ENCODE measurements at regions not wholly inside any gene's neighbourhood (a gene's known extent, or its start where the extent isn't known, plus 50 kb on each side); places are given as distances from the start of the nearest gene placed in this dataset.
"Not testable (repeated sequence)": the region's sequence is repeated elsewhere in the genome, so short reads cannot be mapped to it uniquely, and the experiment has no call there.

- H3K36me3 ChIP-seq (replicated peaks; ENCODE audit: control insufficient read depth, insufficient read depth, low read length); DNase-seq; H3K4me3 ChIP-seq (ENCODE audit: insufficient read depth, low read depth, low read length); H3K27me3 ChIP-seq (ENCODE audit: control insufficient read depth, insufficient read depth, low read length): not testable (repeated sequence)
Measured at GRCh38 chr7:35152059-35152458, 101.8 kb downstream of the TBX20 start.

- H3K36me3 ChIP-seq (replicated peaks; ENCODE audit: control insufficient read depth, insufficient read depth, low read length): not testable (repeated sequence)
Measured at GRCh38 chr7:35148030-35148429, 105.9 kb downstream of the TBX20 start.

GRCh38 chr7:35142125-35142524 lies 104.8 kb upstream of the DPY19L1 start:
- not testable (repeated sequence) for H3K36me3 ChIP-seq (replicated peaks; ENCODE audit: control insufficient read depth, insufficient read depth, low read length); H3K4me3 ChIP-seq (ENCODE audit: insufficient read depth, low read depth, low read length); H3K27me3 ChIP-seq (ENCODE audit: control insufficient read depth, insufficient read depth, low read length); DNase-seq

More at GRCh38 chr7:35148030-35148429, 105.9 kb downstream of the TBX20 start:
- H3K4me3 ChIP-seq (ENCODE audit: insufficient read depth, low read depth, low read length); DNase-seq; H3K27me3 ChIP-seq (ENCODE audit: control insufficient read depth, insufficient read depth, low read length): not testable (repeated sequence)

- not testable (repeated sequence) for DNase-seq; H3K36me3 ChIP-seq (replicated peaks; ENCODE audit: control insufficient read depth, insufficient read depth, low read length); H3K4me3 ChIP-seq (ENCODE audit: insufficient read depth, low read depth, low read length); H3K27me3 ChIP-seq (ENCODE audit: control insufficient read depth, insufficient read depth, low read length)
Measured at GRCh38 chr7:35139281-35139680, 102.0 kb upstream of the DPY19L1 start.

GRCh38 chr7:35133465-35133864 lies 96.2 kb upstream of the DPY19L1 start:
- not testable (repeated sequence) for DNase-seq; H3K36me3 ChIP-seq (replicated peaks; ENCODE audit: control insufficient read depth, insufficient read depth, low read length); H3K4me3 ChIP-seq (ENCODE audit: insufficient read depth, low read depth, low read length); H3K27me3 ChIP-seq (ENCODE audit: control insufficient read depth, insufficient read depth, low read length)

- H3K4me3 ChIP-seq (ENCODE audit: insufficient read depth, low read depth, low read length); DNase-seq; H3K27me3 ChIP-seq (ENCODE audit: control insufficient read depth, insufficient read depth, low read length); H3K36me3 ChIP-seq (replicated peaks; ENCODE audit: control insufficient read depth, insufficient read depth, low read length): not testable (repeated sequence)
Measured at GRCh38 chr7:35133011-35133410, 95.7 kb upstream of the DPY19L1 start.

- not testable (repeated sequence) for H3K36me3 ChIP-seq (replicated peaks; ENCODE audit: control insufficient read depth, insufficient read depth, low read length); H3K4me3 ChIP-seq (ENCODE audit: insufficient read depth, low read depth, low read length); DNase-seq; H3K27me3 ChIP-seq (ENCODE audit: control insufficient read depth, insufficient read depth, low read length)
Measured at GRCh38 chr7:35128662-35129061, 91.4 kb upstream of the DPY19L1 start.

GRCh38 chr7:35118526-35118925 lies 81.2 kb upstream of the DPY19L1 start:
- H3K27me3 ChIP-seq (ENCODE audit: control insufficient read depth, insufficient read depth, low read length); H3K36me3 ChIP-seq (replicated peaks; ENCODE audit: control insufficient read depth, insufficient read depth, low read length); H3K4me3 ChIP-seq (ENCODE audit: insufficient read depth, low read depth, low read length); DNase-seq: not testable (repeated sequence)

GRCh38 chr7:35106667-35107066 lies 69.4 kb upstream of the DPY19L1 start:
- not testable (repeated sequence) for H3K27me3 ChIP-seq (ENCODE audit: control insufficient read depth, insufficient read depth, low read length); H3K36me3 ChIP-seq (replicated peaks; ENCODE audit: control insufficient read depth, insufficient read depth, low read length); DNase-seq; H3K4me3 ChIP-seq (ENCODE audit: insufficient read depth, low read depth, low read length)

GRCh38 chr7:35105511-35105910 lies 68.2 kb upstream of the DPY19L1 start:
- not testable (repeated sequence) for H3K27me3 ChIP-seq (ENCODE audit: control insufficient read depth, insufficient read depth, low read length); H3K36me3 ChIP-seq (replicated peaks; ENCODE audit: control insufficient read depth, insufficient read depth, low read length); DNase-seq; H3K4me3 ChIP-seq (ENCODE audit: insufficient read depth, low read depth, low read length)

- DNase-seq; H3K27me3 ChIP-seq (ENCODE audit: control insufficient read depth, insufficient read depth, low read length): not testable (repeated sequence)
Measured at GRCh38 chr7:35102845-35103244, 65.6 kb upstream of the DPY19L1 start.

GRCh38 chr7:35092961-35093360 lies 55.7 kb upstream of the DPY19L1 start:
- not testable (repeated sequence) for H3K27me3 ChIP-seq (ENCODE audit: control insufficient read depth, insufficient read depth, low read length); H3K36me3 ChIP-seq (replicated peaks; ENCODE audit: control insufficient read depth, insufficient read depth, low read length); DNase-seq
- peak overlapping the region; percentile 28 for H3K4me3 ChIP-seq (ENCODE audit: insufficient read depth, low read depth, low read length)

More at GRCh38 chr7:35102845-35103244, 65.6 kb upstream of the DPY19L1 start:
- H3K4me3 ChIP-seq (ENCODE audit: insufficient read depth, low read depth, low read length); H3K36me3 ChIP-seq (replicated peaks; ENCODE audit: control insufficient read depth, insufficient read depth, low read length): not testable (repeated sequence)
